Coronary artery (tissue), 2 donors: ENCODE measurements at regions not wholly inside any gene's neighbourhood (a gene's known extent, or its start where the extent isn't known, plus 50 kb on each side); places are given as distances from the start of the nearest gene placed in this dataset.

Experiments
- DNase-seq: peaks from one replicate; pipeline ENCODE4 v3.0.0-alpha.2; 2017; ENCODE audit warnings: low spot score
- H3K27ac ChIP-seq, 2 donors: fragments of 200-600 bp; sonication (generic); one replicate each; pipeline ENCODE4 v1.5.1; 2016 to 2019
- H3K4me3 ChIP-seq: fragments of 200-600 bp; sonication (generic); 2 replicates; pipeline ENCODE4 v1.5.1; 2016; ENCODE audit warnings: mild to moderate bottlenecking, moderate library complexity
- CTCF ChIP-seq: fragments of 200-600 bp; sonication (generic); IDR thresholded peaks from one replicate; pipeline ENCODE4 v1.5.1; 2019; ENCODE audit warnings: antibody characterized with exemption

GRCh38 chr16:79336437-79337229, 263.9 kb downstream of the MAF start:
- no peak overlapping the region for H3K4me3 ChIP-seq
- no peak for DNase-seq
- no peak for TF ChIP-seq CTCF
- H3K27ac ChIP-seq = no peak overlapping the region

GRCh38 chr16:79334127-79334526, 266.4 kb downstream of the MAF start:
- no peak for TF ChIP-seq CTCF
- H3K27ac ChIP-seq = no peak overlapping the region
- no peak overlapping the region for H3K4me3 ChIP-seq
- no peak for DNase-seq

GRCh38 chr16:79331066-79331465, 269.5 kb downstream of the MAF start:
- H3K27ac ChIP-seq = no peak overlapping the region
- H3K4me3 ChIP-seq = no peak overlapping the region
- TF ChIP-seq CTCF = no peak
- no peak for DNase-seq

- Histone ChIP-seq H3K4me3 (no peak overlapping the region), H3K27ac (no peak overlapping the region)
- no peak for TF ChIP-seq CTCF
- no peak for DNase-seq
These were observed 270.6 kb downstream of the MAF start for GRCh38 chr16:79329967-79330366.

GRCh38 chr16:79329166-79329521, 271.4 kb downstream of the MAF start:
- no peak for DNase-seq
- H3K4me3 ChIP-seq = no peak overlapping the region
- TF ChIP-seq CTCF = no peak
- H3K27ac ChIP-seq = no peak overlapping the region

- H3K4me3 ChIP-seq = no peak overlapping the region
- DNase-seq = no peak
- H3K27ac ChIP-seq = peak overlapping the region in 1 of 2 donors; percentile 39
- no peak for TF ChIP-seq CTCF
These were observed 272.0 kb downstream of the MAF start for GRCh38 chr16:79328402-79329165.

GRCh38 chr16:79327836-79328235, 272.7 kb downstream of the MAF start:
- DNase-seq = no peak
- Histone ChIP-seq H3K27ac (no peak overlapping the region), H3K4me3 (no peak overlapping the region)
- TF ChIP-seq CTCF = no peak
